ENCODE measurements at regions not wholly inside any gene's neighbourhood (a gene's known extent, or its start where the extent isn't known, plus 50 kb on each side); places are given as distances from the start of the nearest gene placed in this dataset.
"Not testable (repeated sequence)": the region's sequence is repeated elsewhere in the genome, so short reads cannot be mapped to it uniquely, and the experiment has no call there.

DNA sequence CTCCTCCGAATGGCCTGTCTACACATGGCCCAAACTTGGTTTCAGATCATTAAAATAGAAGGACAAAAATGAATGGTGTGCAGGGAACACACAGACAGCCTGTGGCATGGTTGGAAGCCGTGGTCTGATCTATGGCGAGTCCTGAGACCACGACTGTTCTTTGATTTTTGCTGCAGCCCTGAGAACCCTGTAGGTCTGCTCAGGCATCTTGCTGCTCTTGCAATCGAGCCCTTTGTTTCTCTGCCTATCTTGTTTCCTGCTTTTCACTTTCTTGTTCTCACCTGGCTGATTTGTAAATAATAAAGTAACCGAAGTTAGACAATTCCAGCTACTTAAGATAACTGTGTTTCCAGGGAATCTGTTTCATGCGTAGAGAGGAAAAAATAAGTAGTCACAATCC lies 54.1 kb upstream of the NBPF9 start:
- not testable (repeated sequence) for H3K4me1 ChIP-seq (ENCODE audit: control insufficient read depth, low read depth, low read length); H3K9me3 ChIP-seq (ENCODE audit: control insufficient read depth, low read depth, low read length); H3K27ac ChIP-seq (ENCODE audit: low read length); H3K9ac ChIP-seq (ENCODE audit: low read length); H3K4me3 ChIP-seq (ENCODE audit: low read length); H3K27me3 ChIP-seq (ENCODE audit: control insufficient read depth, insufficient read depth, low read length); H3K36me3 ChIP-seq (ENCODE audit: control insufficient read depth, low read depth, low read length)

DNA sequence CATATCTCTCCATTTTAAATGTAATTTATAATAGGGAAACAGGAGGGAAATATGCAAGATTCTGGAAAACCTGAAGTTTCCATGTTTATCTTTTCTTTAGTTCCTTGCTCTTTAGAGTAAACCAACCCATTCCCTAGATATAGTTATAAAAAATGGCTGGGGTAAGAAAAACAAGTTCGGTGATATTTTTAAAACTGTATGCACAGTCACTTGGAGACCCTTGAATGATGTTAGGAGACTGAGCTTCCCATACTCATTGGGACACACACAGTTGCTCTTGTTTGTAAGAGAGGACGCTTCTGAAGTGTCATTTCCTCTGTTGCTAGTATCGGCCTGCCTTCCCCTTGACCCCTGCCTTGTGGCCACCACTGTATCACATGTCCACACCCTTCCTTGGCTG lies 55.0 kb upstream of the NBPF9 start:
- H3K27me3 ChIP-seq (ENCODE audit: control insufficient read depth, insufficient read depth, low read length); H3K4me1 ChIP-seq (ENCODE audit: control insufficient read depth, low read depth, low read length); H3K9me3 ChIP-seq (ENCODE audit: control insufficient read depth, low read depth, low read length); H3K36me3 ChIP-seq (ENCODE audit: control insufficient read depth, low read depth, low read length); H3K9ac ChIP-seq (ENCODE audit: low read length); H3K27ac ChIP-seq (ENCODE audit: low read length); H3K4me3 ChIP-seq (ENCODE audit: low read length): not testable (repeated sequence)

DNA sequence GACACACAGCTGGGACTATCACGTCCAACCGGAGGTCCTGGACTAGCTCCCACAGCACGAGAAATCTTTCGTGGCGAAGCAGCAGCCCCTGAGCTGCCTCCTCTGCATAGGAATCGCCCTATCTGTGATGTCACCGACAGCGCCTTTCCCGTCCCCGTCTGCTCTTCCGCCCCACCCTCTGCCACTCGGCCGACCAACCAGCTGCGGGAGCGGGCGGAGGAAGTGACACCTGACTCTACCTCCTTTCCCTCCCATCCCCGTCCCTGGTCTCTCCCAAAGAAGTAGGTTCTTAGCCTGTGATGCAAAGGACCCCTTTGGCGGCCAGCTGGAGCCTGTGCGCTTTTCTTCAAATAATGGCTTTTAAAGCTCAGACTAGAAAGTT lies 59.7 kb upstream of the NBPF9 start:
- not testable (repeated sequence) for H3K9me3 ChIP-seq (ENCODE audit: control insufficient read depth, low read depth, low read length); H3K27ac ChIP-seq (ENCODE audit: low read length); H3K4me3 ChIP-seq (ENCODE audit: low read length); H3K4me1 ChIP-seq (ENCODE audit: control insufficient read depth, low read depth, low read length); H3K27me3 ChIP-seq (ENCODE audit: control insufficient read depth, insufficient read depth, low read length); H3K36me3 ChIP-seq (ENCODE audit: control insufficient read depth, low read depth, low read length)
- H3K9ac ChIP-seq (ENCODE audit: low read length) = peak overlapping the region; percentile 56

DNA sequence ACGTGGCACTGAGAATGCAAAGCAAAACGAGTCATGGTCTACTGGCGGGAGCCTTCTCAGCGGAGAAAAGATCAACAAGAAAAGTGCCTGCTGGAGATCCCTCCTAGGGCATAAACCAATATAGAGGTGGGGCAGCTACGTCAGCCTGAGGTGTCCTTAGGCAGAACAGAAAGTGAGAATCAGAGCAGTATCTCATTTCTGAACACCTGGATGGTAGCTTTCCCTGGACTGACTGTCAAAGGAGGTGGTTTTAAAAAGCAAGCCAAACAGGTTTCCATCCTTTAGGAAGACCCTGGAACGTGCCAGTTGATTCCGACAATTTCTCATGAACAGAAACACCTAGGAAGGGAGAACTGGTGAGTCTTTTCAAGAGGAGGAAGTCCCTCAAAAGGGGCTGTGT lies 71.4 kb upstream of the NBPF9 start:
- H3K4me1 ChIP-seq (ENCODE audit: control insufficient read depth, low read depth, low read length); H3K9ac ChIP-seq (ENCODE audit: low read length); H3K27me3 ChIP-seq (ENCODE audit: control insufficient read depth, insufficient read depth, low read length); H3K9me3 ChIP-seq (ENCODE audit: control insufficient read depth, low read depth, low read length); H3K36me3 ChIP-seq (ENCODE audit: control insufficient read depth, low read depth, low read length); H3K27ac ChIP-seq (ENCODE audit: low read length); H3K4me3 ChIP-seq (ENCODE audit: low read length): not testable (repeated sequence)

DNA sequence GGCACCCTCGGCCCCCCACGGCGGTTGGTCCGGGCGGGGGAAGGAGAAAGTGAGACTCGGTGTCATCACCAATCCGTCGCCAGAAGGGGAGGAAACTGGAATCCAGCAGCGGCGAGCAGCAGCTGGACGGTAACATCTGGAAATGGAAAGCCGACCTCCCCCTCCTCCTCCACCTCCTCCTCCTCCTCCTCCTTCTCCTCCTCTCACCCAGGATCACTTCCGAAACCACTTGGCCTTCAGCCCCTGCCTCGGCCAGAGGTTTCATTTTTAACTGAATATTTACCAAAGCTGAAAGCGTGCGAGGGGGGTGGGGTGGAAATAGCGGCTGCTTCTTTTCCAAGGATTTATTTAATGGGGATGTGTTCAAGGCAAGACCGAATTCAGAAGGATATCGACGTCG lies 72.5 kb upstream of the NBPF9 start:
- H3K27ac ChIP-seq (ENCODE audit: low read length); H3K4me3 ChIP-seq (ENCODE audit: low read length); H3K27me3 ChIP-seq (ENCODE audit: control insufficient read depth, insufficient read depth, low read length): not testable (repeated sequence)

DNA sequence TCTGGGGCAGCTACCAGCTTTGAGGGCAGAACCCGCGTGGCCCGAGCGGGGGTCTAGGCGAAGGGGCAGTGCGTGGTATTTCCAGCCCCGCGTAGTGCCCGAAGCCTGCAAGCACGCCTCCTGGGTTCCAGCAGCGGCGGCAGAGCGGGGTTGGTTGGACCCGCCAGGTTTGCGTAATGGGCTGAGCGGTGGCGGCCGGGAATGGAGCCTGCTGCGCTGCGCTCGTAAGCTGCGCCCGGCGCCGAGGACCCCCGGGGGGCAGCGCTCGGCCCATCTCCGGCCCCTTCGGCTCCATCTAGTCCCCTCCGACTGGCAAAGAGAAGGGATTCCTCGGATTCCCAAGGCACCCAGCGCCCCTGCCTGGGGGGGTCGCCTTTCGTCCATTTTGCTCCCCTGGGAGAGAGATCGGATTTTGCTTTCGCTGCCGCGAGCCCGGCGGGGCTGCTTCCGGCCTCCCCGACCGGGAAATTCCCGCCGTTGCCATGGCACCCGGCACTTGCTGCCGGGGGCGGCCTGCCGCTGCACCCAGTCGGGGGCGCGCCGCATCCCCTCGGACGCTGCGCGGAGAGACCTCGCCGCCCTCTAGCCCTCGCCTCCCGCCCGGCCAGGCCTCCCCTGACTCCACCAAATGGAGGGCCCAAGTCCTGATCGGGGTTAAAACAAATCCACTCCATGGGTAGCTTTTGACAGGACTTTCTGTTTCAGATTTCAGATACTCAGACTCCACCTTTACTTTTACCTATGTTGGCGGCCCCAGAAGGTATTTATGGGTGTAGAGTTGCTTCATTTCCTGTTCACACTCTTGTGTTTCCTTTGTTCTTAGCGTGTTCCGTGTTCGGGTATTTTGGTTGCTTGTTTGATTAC lies 73.3 kb upstream of the NBPF9 start:
- H3K27me3 ChIP-seq (ENCODE audit: control insufficient read depth, insufficient read depth, low read length); H3K9me3 ChIP-seq (ENCODE audit: control insufficient read depth, low read depth, low read length); H3K27ac ChIP-seq (ENCODE audit: low read length); H3K36me3 ChIP-seq (ENCODE audit: control insufficient read depth, low read depth, low read length); H3K4me1 ChIP-seq (ENCODE audit: control insufficient read depth, low read depth, low read length): not testable (repeated sequence)
- Histone ChIP-seq H3K9ac (ENCODE audit: low read length) (peak overlapping the region; percentile 36), H3K4me3 (ENCODE audit: low read length) (peak overlapping the region; percentile 45)

More for the DNA sequence above, 72.5 kb upstream of the NBPF9 start:
- not testable (repeated sequence) for H3K9ac ChIP-seq (ENCODE audit: low read length); H3K9me3 ChIP-seq (ENCODE audit: control insufficient read depth, low read depth, low read length); H3K4me1 ChIP-seq (ENCODE audit: control insufficient read depth, low read depth, low read length); H3K36me3 ChIP-seq (ENCODE audit: control insufficient read depth, low read depth, low read length)

DNA sequence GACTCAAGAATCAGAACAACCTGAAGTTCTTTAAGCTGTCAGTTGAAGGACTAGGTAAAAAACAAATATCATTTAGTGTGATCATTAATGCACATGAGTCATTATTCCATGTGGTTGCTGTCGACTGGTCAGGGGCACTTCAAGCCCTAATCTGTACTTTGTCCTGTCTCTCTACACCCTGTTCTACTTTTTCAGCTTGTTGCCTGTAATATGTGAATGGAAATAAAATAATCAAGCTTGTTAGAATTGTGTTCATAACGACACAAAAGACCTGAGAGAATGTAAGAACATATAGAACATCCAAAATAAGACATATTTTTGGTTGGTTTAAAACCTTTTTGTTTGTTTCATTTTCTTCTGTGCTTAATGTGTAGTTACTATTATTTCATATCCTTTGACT lies 87.4 kb upstream of the NBPF9 start:
- not testable (repeated sequence) for H3K4me1 ChIP-seq (ENCODE audit: control insufficient read depth, low read depth, low read length); H3K4me3 ChIP-seq (ENCODE audit: low read length); H3K27me3 ChIP-seq (ENCODE audit: control insufficient read depth, insufficient read depth, low read length); H3K9me3 ChIP-seq (ENCODE audit: control insufficient read depth, low read depth, low read length); H3K9ac ChIP-seq (ENCODE audit: low read length); H3K27ac ChIP-seq (ENCODE audit: low read length); H3K36me3 ChIP-seq (ENCODE audit: control insufficient read depth, low read depth, low read length)

DNA sequence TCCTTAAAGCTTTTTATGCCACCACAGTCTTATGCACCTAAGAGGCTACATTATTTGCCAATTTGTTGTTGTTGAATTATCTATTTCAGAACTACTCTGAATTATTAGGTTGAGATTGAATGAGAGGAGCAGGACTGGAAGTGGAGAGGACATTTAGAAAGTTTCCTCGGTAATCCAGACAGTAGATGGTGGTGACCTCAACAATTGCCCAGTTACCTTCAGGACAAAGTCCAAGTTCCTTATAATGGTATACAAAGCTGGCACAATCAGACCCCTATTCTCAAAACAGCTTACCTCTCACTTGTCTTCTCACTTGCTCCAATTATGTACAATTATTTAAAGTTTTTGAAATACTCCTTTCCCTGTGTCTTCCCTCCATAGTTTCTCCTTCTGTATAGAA lies 93.3 kb upstream of the NBPF9 start:
- H3K27me3 ChIP-seq (ENCODE audit: control insufficient read depth, insufficient read depth, low read length); H3K4me1 ChIP-seq (ENCODE audit: control insufficient read depth, low read depth, low read length); H3K27ac ChIP-seq (ENCODE audit: low read length); H3K9ac ChIP-seq (ENCODE audit: low read length); H3K36me3 ChIP-seq (ENCODE audit: control insufficient read depth, low read depth, low read length); H3K9me3 ChIP-seq (ENCODE audit: control insufficient read depth, low read depth, low read length); H3K4me3 ChIP-seq (ENCODE audit: low read length): not testable (repeated sequence)

DNA sequence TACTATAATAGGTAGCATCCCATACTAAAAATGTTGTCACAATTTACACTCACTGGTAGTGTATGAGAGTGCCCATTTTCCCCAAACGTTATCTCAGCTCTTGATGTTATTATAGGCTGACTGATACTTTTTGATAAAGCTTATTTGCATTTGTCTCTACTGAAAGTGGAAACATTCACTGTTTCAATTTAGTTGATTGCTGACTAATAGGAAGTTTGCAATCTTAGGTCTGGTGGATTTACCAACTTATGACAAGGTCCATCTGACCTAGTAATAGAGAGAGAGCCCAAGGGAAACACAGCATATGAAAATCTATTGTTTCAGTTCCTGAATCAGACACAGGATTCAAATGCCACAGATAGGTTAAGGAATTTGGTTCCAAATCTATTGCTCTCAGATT lies 97.2 kb upstream of the NBPF9 start:
- H3K4me3 ChIP-seq (ENCODE audit: low read length); H3K9ac ChIP-seq (ENCODE audit: low read length); H3K27ac ChIP-seq (ENCODE audit: low read length); H3K36me3 ChIP-seq (ENCODE audit: control insufficient read depth, low read depth, low read length); H3K27me3 ChIP-seq (ENCODE audit: control insufficient read depth, insufficient read depth, low read length); H3K9me3 ChIP-seq (ENCODE audit: control insufficient read depth, low read depth, low read length); H3K4me1 ChIP-seq (ENCODE audit: control insufficient read depth, low read depth, low read length): not testable (repeated sequence)

DNA sequence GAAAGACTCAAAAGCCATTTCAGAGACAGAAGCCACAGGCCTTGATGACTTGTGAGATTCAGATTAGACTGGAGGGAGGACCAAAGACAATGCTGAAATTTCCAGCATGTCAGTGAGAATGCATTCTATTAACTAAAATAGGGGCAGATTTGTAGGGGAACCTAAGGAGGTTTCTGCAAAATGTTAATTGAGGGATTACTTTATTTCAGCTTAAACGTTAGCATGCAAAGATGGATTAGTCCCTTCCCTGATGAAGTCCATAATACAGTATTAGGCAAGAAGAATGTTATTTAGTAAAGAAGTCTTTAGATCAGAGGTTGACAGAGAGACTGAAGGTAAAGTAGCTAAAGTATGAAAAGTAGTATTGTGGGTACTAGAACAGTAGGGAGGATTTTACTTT lies 98.9 kb upstream of the NBPF9 start:
- H3K36me3 ChIP-seq (ENCODE audit: control insufficient read depth, low read depth, low read length); H3K9ac ChIP-seq (ENCODE audit: low read length); H3K9me3 ChIP-seq (ENCODE audit: control insufficient read depth, low read depth, low read length); H3K27me3 ChIP-seq (ENCODE audit: control insufficient read depth, insufficient read depth, low read length); H3K4me1 ChIP-seq (ENCODE audit: control insufficient read depth, low read depth, low read length); H3K27ac ChIP-seq (ENCODE audit: low read length); H3K4me3 ChIP-seq (ENCODE audit: low read length): not testable (repeated sequence)

DNA sequence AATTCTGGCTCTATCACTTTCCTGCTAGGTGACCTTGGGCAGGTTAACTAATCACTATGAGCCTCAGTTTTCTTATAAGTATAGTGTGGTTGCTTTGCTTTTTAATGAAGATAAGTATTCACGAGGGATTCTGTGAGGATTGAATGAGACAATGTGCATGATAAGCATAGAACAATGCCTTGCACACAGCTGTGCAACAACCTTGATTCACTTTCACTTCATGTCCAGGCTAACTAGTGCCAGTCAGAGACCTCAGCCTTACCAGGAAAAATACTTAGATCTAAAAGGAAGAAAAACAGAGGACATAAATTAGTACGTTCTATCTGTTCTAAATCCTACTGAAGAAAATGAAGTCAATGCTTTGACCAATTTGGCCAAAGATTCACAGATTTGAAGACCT lies 101.0 kb upstream of the NBPF9 start:
- H3K9ac ChIP-seq (ENCODE audit: low read length); H3K4me1 ChIP-seq (ENCODE audit: control insufficient read depth, low read depth, low read length); H3K4me3 ChIP-seq (ENCODE audit: low read length); H3K27me3 ChIP-seq (ENCODE audit: control insufficient read depth, insufficient read depth, low read length); H3K27ac ChIP-seq (ENCODE audit: low read length); H3K36me3 ChIP-seq (ENCODE audit: control insufficient read depth, low read depth, low read length); H3K9me3 ChIP-seq (ENCODE audit: control insufficient read depth, low read depth, low read length): not testable (repeated sequence)

DNA sequence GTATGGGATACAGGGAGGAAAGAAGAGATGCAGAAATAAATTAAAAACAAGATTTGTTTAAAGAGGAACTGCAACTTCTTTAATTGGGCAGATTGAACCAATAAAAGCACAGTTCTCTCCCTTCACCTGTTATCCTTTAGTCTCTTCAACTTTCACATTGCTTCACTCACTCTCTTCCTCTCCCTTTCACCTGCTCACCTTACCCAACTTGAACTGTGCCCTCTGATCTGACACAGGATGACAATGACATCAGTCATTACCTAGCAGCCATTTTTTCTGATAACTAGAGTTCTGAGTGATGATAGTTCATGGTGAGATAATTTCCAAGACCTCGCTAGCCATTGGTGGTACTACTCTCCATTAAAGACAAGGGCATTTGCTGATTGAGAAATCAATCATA lies 105.5 kb upstream of the NBPF9 start:
- H3K4me3 ChIP-seq (ENCODE audit: low read length); H3K27ac ChIP-seq (ENCODE audit: low read length); H3K4me1 ChIP-seq (ENCODE audit: control insufficient read depth, low read depth, low read length); H3K9ac ChIP-seq (ENCODE audit: low read length); H3K36me3 ChIP-seq (ENCODE audit: control insufficient read depth, low read depth, low read length); H3K27me3 ChIP-seq (ENCODE audit: control insufficient read depth, insufficient read depth, low read length); H3K9me3 ChIP-seq (ENCODE audit: control insufficient read depth, low read depth, low read length): not testable (repeated sequence)

Data from iPS-18a (cell line).